ENCODE measurements at regions not wholly inside any gene's neighbourhood (a gene's known extent, or its start where the extent isn't known, plus 50 kb on each side); places are given as distances from the start of the nearest gene placed in this dataset.

DNA sequence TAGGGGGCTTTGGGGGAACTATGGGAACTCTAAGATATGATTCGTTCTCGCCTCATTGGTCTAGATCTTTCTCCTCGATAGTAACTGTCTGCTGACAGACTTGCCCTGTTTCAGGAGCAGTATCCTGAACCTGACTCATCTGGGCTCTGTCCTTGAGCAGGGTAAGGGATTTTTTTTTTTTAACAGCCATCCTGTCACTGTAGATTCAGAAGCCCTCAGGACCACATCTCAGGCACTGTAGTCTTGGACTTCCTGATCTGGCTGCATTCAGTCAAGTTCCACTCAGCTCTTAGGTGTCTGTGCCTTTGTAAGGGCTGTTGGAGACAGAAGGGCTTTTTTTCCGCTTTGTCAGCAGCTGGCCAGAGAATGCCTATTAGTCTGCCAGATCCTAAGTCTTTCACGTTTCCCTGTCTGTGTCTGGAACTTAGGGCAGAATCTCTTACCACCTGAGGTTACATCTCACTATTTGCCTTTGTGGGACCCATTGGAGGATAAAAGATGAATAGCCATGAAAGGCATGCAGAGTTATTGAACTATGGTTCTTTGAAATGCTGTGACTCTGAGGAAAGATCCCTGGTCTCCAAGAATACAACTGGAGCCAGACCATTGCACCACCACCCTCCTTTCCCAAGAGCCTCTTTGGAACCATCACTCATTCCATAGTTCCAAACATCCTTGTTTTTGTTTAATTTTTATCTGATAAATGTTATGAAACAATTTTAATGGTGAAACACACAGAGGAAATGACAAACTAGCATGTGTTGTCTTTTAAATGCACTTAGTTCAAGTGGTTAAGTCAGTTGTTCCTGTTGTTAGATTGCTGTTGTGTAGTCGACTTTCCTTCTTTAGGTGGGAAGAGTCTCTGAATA, 49.7 kb upstream of the MACF1 start:
- no peak overlapping the region for H3K4me3 ChIP-seq (ENCODE audit: low read depth, low read length)
- ChIA-PET CTCF (no interaction called here), POLR2A (no interaction called here)
- TF ChIP-seq ZNF610 (tag by site-specific recombination; IDR thresholded peaks at IDR 0.05; ENCODE audit: borderline replicate concordance), result no peak
- TF ChIP-seq ZBTB17 (tag by site-specific recombination; IDR thresholded peaks at IDR 0.05), result peak; percentile 61
- no peak for TF ChIP-seq ZNF623 (tag by site-specific recombination; IDR thresholded peaks at IDR 0.05)
- TF ChIP-seq ZNF792 (tag by site-specific recombination; IDR thresholded peaks at IDR 0.05), result no peak
- TF ChIP-seq ZNF791 (tag by site-specific recombination; IDR thresholded peaks at IDR 0.05), result no peak
- TF ChIP-seq ZBTB8A (tag by site-specific recombination; IDR thresholded peaks at IDR 0.05), result peak; percentile 42; the same call in 1 of the 2 replicates
- no peak for TF ChIP-seq ZSCAN30 (tag by site-specific recombination; IDR thresholded peaks at IDR 0.05)
- peaks cover 7% of the 10 kb centered on the region for H3K4me1 ChIP-seq (ENCODE audit: control insufficient read depth, insufficient read depth, low read length)
- H3K27ac ChIP-seq (ENCODE audit: extremely low read depth, low read depth, low read length), result no peak overlapping the region
- no peaks in the 10 kb centered on the region for H3K36me3 ChIP-seq (ENCODE audit: control insufficient read depth in 2 of 2, insufficient read depth in 1 of 2, low read length in 2 of 2)
- no peaks in the 10 kb centered on the region for H3K9me3 ChIP-seq (ENCODE audit: control insufficient read depth, insufficient read depth, low read depth, low read length)
